CD14-positive monocyte (primary cell): ENCODE measurements at regions not wholly inside any gene's neighbourhood (a gene's known extent, or its start where the extent isn't known, plus 50 kb on each side); places are given as distances from the start of the nearest gene placed in this dataset.

ENCODE experiments used
- DNase-seq, 3 donors: peaks; one replicate each; pipeline ENCODE4 v3.0.0-alpha.2; 2011 to 2022
- H2AFZ ChIP-seq: 2 replicates; pipeline ENCODE4 v1.6.0; 2012; ENCODE audit warnings: mild to moderate bottlenecking, low read depth, low read length, inconsistent platforms; ENCODE audit not compliant: insufficient read depth, poor library complexity, severe bottlenecking
- H3K27ac ChIP-seq, 2 donors: 1 replicate in 1 of 2; 2 replicates in 1 of 2; pipeline ENCODE4 v1.5.1; 2012 to 2013; ENCODE audit warnings: low read length in 2 of 2, control low read depth in 1 of 2, inconsistent platforms in 1 of 2, low read depth in 1 of 2, mild to moderate bottlenecking in 1 of 2
- H3K27me3 ChIP-seq, 2 donors: one replicate each; pipeline versions ENCODE4 v1.6.0 to v1.6.1; 2011 to 2013; ENCODE audit warnings: low read length in 2 of 2; ENCODE audit not compliant: control insufficient read depth in 2 of 2, insufficient read depth in 2 of 2
- H3K36me3 ChIP-seq, 2 donors: replicated peaks in 1 of 2; 1 replicate in 1 of 2; 2 replicates in 1 of 2; pipeline versions ENCODE4 v1.5.1 to v1.6.1; 2012 to 2013; ENCODE audit warnings: low read length in 2 of 2, control low read depth in 1 of 2, inconsistent platforms in 1 of 2, mild to moderate bottlenecking in 1 of 2; ENCODE audit not compliant: insufficient read depth in 2 of 2, control insufficient read depth in 1 of 2
- H3K4me1 ChIP-seq, 2 donors: 1 replicate in 1 of 2; 2 replicates in 1 of 2; pipeline versions ENCODE4 v1.5.1 to v1.6.1; 2012 to 2013; ENCODE audit warnings: low read length in 2 of 2, control low read depth in 1 of 2, inconsistent platforms in 1 of 2, mild to moderate bottlenecking in 1 of 2, moderate library complexity in 1 of 2; ENCODE audit not compliant: insufficient read depth in 2 of 2, control insufficient read depth in 1 of 2
- H3K4me2 ChIP-seq: replicated peaks from 2 replicates; pipeline ENCODE3; 2012; ENCODE audit warnings: low read length, moderate library complexity, mild to moderate bottlenecking; ENCODE audit not compliant: poor library complexity, severe bottlenecking; ENCODE audit errors: extremely low read depth
- H3K4me3 ChIP-seq, 3 experiments: fragments of 200-600 bp in 1 of 3; sonication (generic) in 1 of 3; replicated peaks in 1 of 3; 1 replicate in 2 of 3; 2 replicates in 1 of 3; pipeline ENCODE4 v1.5.1; 2011 to 2013; ENCODE audit warnings: low read length in 3 of 3, mild to moderate bottlenecking in 3 of 3, control low read depth in 2 of 3, low read depth in 2 of 3, inconsistent platforms in 1 of 3, moderate library complexity in 1 of 3
- H3K79me2 ChIP-seq: 2 replicates; pipeline ENCODE4 v1.6.0; 2012; ENCODE audit warnings: mild to moderate bottlenecking, control low read depth, inconsistent platforms, low read length, moderate library complexity; ENCODE audit not compliant: insufficient read depth
- H3K9ac ChIP-seq: 2 replicates; pipeline ENCODE4 v1.6.0; 2017; ENCODE audit warnings: low read length, mild to moderate bottlenecking; ENCODE audit not compliant: insufficient read depth, poor library complexity, severe bottlenecking
- H3K9me3 ChIP-seq, 2 donors: replicated peaks in 1 of 2; 1 replicate in 1 of 2; 2 replicates in 1 of 2; pipeline versions ENCODE4 v1.5.1 to v1.6.1; 2012 to 2013; ENCODE audit warnings: low read length in 2 of 2, control low read depth in 1 of 2; ENCODE audit not compliant: control insufficient read depth in 1 of 2, insufficient read depth in 1 of 2
- H4K20me1 ChIP-seq: 2 replicates; pipeline ENCODE4 v1.6.0; 2012; ENCODE audit warnings: mild to moderate bottlenecking, low read length, control low read depth, moderate library complexity; ENCODE audit not compliant: insufficient read depth
- H3K27ac Mint-ChIP-seq, 7 donors: one replicate each; pipeline ENCODE4 v1.8.0; 2020; ENCODE audit warnings: mild to moderate bottlenecking in 7 of 7, mixed read lengths in 7 of 7, moderate library complexity in 6 of 7, inconsistent platforms in 2 of 7
- H3K27me3 Mint-ChIP-seq, 3 donors: one replicate each; pipeline ENCODE4 v1.8.0; 2021 to 2022; ENCODE audit warnings: low read depth in 3 of 3, mild to moderate bottlenecking in 3 of 3, mixed read lengths in 3 of 3, moderate library complexity in 3 of 3, inconsistent platforms in 1 of 3
- H3K36me3 Mint-ChIP-seq, 2 donors: one replicate each; pipeline ENCODE4 v1.8.0; 2020; ENCODE audit warnings: mixed read lengths in 2 of 2, inconsistent platforms in 1 of 2, mild to moderate bottlenecking in 1 of 2
- H3K4me1 Mint-ChIP-seq: one replicate; pipeline ENCODE4 v1.8.0; 2020; ENCODE audit warnings: mild to moderate bottlenecking, mixed read lengths
- H3K4me3 Mint-ChIP-seq, 2 donors: one replicate each; pipeline ENCODE4 v1.8.0; 2020; ENCODE audit warnings: mild to moderate bottlenecking in 2 of 2, mixed read lengths in 2 of 2, moderate library complexity in 1 of 2
- H3K9me3 Mint-ChIP-seq, 7 donors: one replicate each; pipeline ENCODE4 v1.8.0; 2020 to 2022; ENCODE audit warnings: mixed read lengths in 7 of 7, mild to moderate bottlenecking in 6 of 7, moderate library complexity in 6 of 7, inconsistent platforms in 2 of 7
- CTCF ChIP-seq: fragments of 200-600 bp; IDR thresholded peaks from one replicate; pipeline ENCODE4 v1.8.0; 2022; ENCODE audit warnings: antibody characterized with exemption, mild to moderate bottlenecking
- WGBS: methylation state at CpG from one replicate; pipeline ENCODE4 v1.1.5; 2013; ENCODE audit warnings: missing lambda C conversion rate; ENCODE audit not compliant: insufficient coverage; 5-methylcytosine and 5-hydroxymethylcytosine counted together
- intact Hi-C, 2 donors: fragments of 100-400 bp; cut with micrococcal nuclease; formaldehyde crosslinking; loops; one replicate each; pipeline versions ENCODE4 v1.15.0 to v1.15.1; 2023

- no peak for TF ChIP-seq CTCF
- no peak overlapping the region for H3K4me3 ChIP-seq
- Mint-ChIP-seq H3K27ac (no peak overlapping the region), H3K36me3 (no peaks in the 10 kb centered on the region), H3K9me3 (peaks cover 0 to 2% (median 0%) of the 10 kb centered on the region in 7 donors), H3K27me3 (peaks cover 4 to 16% (median 11%) of the 10 kb centered on the region in 3 donors), H3K4me1 (no peaks in the 10 kb centered on the region), H3K4me3 (no peak overlapping the region)
- H3K9ac ChIP-seq = no peak overlapping the region
- intact Hi-C loops = no loop called here
- H3K27ac ChIP-seq = no peak overlapping the region
- peaks cover 2 to 4% of the 10 kb centered on the region in 2 donors for H3K27me3 ChIP-seq
- no peak overlapping the region for H2AFZ ChIP-seq
- no peaks in the 10 kb centered on the region for H4K20me1 ChIP-seq
- no peak for DNase-seq
- whole genome bisulfite sequencing = no CpG with 5 or more reads among the region's 1 CpG
- no peaks in the 10 kb centered on the region for H3K9me3 ChIP-seq
- no peaks in the 10 kb centered on the region for H3K79me2 ChIP-seq
- H3K4me1 ChIP-seq = no peaks in the 10 kb centered on the region
- H3K36me3 ChIP-seq = no peaks in the 10 kb centered on the region
- H3K4me2 ChIP-seq = no peak overlapping the region
Observed at GRCh38 chr2:176566496-176566895, 297.3 kb downstream of the MTX2 start.

- Histone ChIP-seq H3K9ac (no peak overlapping the region), H3K27ac (no peak overlapping the region), H3K9me3 (no peaks in the 10 kb centered on the region), H3K79me2 (no peaks in the 10 kb centered on the region), H4K20me1 (no peaks in the 10 kb centered on the region), H3K4me3 (no peak overlapping the region), H3K4me1 (no peaks in the 10 kb centered on the region), H3K27me3 (peaks cover 2 to 4% of the 10 kb centered on the region in 2 donors), H3K36me3 (no peaks in the 10 kb centered on the region), H3K4me2 (no peak overlapping the region), H2AFZ (no peak overlapping the region)
- H3K27me3 Mint-ChIP-seq = peaks cover 4 to 16% (median 11%) of the 10 kb centered on the region in 3 donors
- H3K9me3 Mint-ChIP-seq = peaks cover 0 to 2% (median 0%) of the 10 kb centered on the region in 7 donors
- H3K4me1 Mint-ChIP-seq = no peaks in the 10 kb centered on the region
- H3K27ac Mint-ChIP-seq = no peak overlapping the region
- no peaks in the 10 kb centered on the region for H3K36me3 Mint-ChIP-seq
- DNase-seq = no peak
- H3K4me3 Mint-ChIP-seq = no peak overlapping the region
- intact Hi-C loops = no loop called here
- TF ChIP-seq CTCF = no peak
Observed at GRCh38 chr2:176566961-176567360, 297.7 kb downstream of the MTX2 start.
